H1 (cell line): ENCODE measurements at regions not wholly inside any gene's neighbourhood (a gene's known extent, or its start where the extent isn't known, plus 50 kb on each side); places are given as distances from the start of the nearest gene placed in this dataset.

ENCODE experiments used
- CTCF ChIA-PET: fragments of 300-600 bp; sonication (Branson Sonifier 250); formaldehyde crosslinking; loops from one replicate; lab custom pipeline; 2021; ENCODE audit not compliant: partially characterized antibody; lab: Charles Lee
- POLR2A ChIA-PET: fragments of 300-600 bp; sonication (Branson Sonifier 250); formaldehyde crosslinking; loops from one replicate; lab custom pipeline; 2021; ENCODE audit warnings: inconsistent platforms; ENCODE audit not compliant: partially characterized antibody; lab: Charles Lee
- DNase-seq, 2 experiments: peaks; one replicate each; pipeline versions ENCODE4 v3.0.0 to v3.0.0-alpha.2; 2010 to 2022; ENCODE audit warnings: low spot score in 2 of 2, low read depth in 1 of 2, mixed read lengths in 1 of 2
- FAIRE-seq: peaks from 2 replicates; lab custom pipeline; 2011; peaks lifted over from hg19 to GRCh38; lab: Jason Lieb, UNC
- H2AFZ ChIP-seq: 2 replicates; pipeline ENCODE4 v1.8.1; 2012; ENCODE audit warnings: low read length, inconsistent platforms
- H2AK5ac ChIP-seq: 2 replicates; pipeline ENCODE4 v1.6.1; 2013; ENCODE audit warnings: low read depth, low read length
- H2BK120ac ChIP-seq: replicated peaks from 2 replicates; pipeline ENCODE3; 2013; ENCODE audit warnings: low read depth, low read length, inconsistent platforms
- H2BK12ac ChIP-seq: 2 replicates; pipeline ENCODE4 v1.6.1; 2013; ENCODE audit warnings: low read depth, low read length
- H2BK15ac ChIP-seq: 2 replicates; pipeline ENCODE4 v1.6.1; 2013; ENCODE audit warnings: low read length
- H2BK20ac ChIP-seq: 2 replicates; pipeline ENCODE4 v1.6.1; 2013; ENCODE audit warnings: low read length
- H2BK5ac ChIP-seq: 2 replicates; pipeline ENCODE4 v1.6.1; 2013; ENCODE audit warnings: low read depth, low read length
- H3K14ac ChIP-seq: 2 replicates; pipeline ENCODE4 v1.6.1; 2013; ENCODE audit warnings: inconsistent platforms; ENCODE audit not compliant: insufficient read length
- H3K18ac ChIP-seq: 2 replicates; pipeline ENCODE4 v1.6.1; 2013; ENCODE audit warnings: low read length; ENCODE audit errors: extremely low read depth
- H3K23ac ChIP-seq: 2 replicates; pipeline ENCODE4 v1.6.1; 2013; ENCODE audit warnings: inconsistent platforms; ENCODE audit not compliant: insufficient read length
- H3K23me2 ChIP-seq: 2 replicates; pipeline ENCODE4 v1.6.1; 2013; ENCODE audit warnings: low read depth, low read length
- H3K27ac ChIP-seq: 2 replicates; pipeline ENCODE4 v1.6.1; 2011; ENCODE audit warnings: low read depth, low read length, inconsistent platforms
- H3K27me3 ChIP-seq, 4 experiments: replicated peaks in 1 of 4; 1 replicate in 1 of 4; 2 replicates in 3 of 4; pipeline versions ENCODE4 v1.6.1 to v1.8.1; 2011 to 2013; ENCODE audit warnings: low read length in 3 of 4, mild to moderate bottlenecking in 3 of 4, inconsistent platforms in 2 of 4, mixed read lengths in 2 of 4, moderate library complexity in 1 of 4; ENCODE audit not compliant: control insufficient read depth in 3 of 4, insufficient read depth in 3 of 4; ENCODE audit errors: extremely low read depth in 1 of 4
- H3K36me3 ChIP-seq, 4 experiments: 2 replicates each; pipeline versions ENCODE4 v1.6.1 to v1.8.1; 2011 to 2013; ENCODE audit warnings: mild to moderate bottlenecking in 4 of 4, low read length in 3 of 4, moderate library complexity in 2 of 4, control low read depth in 1 of 4, inconsistent platforms in 1 of 4; ENCODE audit not compliant: insufficient read depth in 4 of 4, control insufficient read depth in 2 of 4
- H3K4ac ChIP-seq: replicated peaks from 2 replicates; pipeline ENCODE3; 2013; ENCODE audit warnings: low read length, low read depth, mixed read lengths, inconsistent platforms; ENCODE audit not compliant: insufficient read length
- H3K4me1 ChIP-seq, 4 experiments: replicated peaks in 1 of 4; 1 replicate in 1 of 4; 2 replicates in 3 of 4; pipeline versions ENCODE4 v1.6.1 to v1.8.1; 2011 to 2013; ENCODE audit warnings: low read length in 3 of 4, inconsistent platforms in 2 of 4, mixed read lengths in 1 of 4; ENCODE audit not compliant: insufficient read depth in 4 of 4, control insufficient read depth in 3 of 4
- H3K4me2 ChIP-seq, 2 experiments: 2 replicates each; pipeline versions ENCODE4 v1.6.1 to v1.8.1; 2011 to 2013; ENCODE audit warnings: low read depth in 2 of 2, low read length in 2 of 2, control low read depth in 1 of 2, inconsistent platforms in 1 of 2, mild to moderate bottlenecking in 1 of 2; ENCODE audit not compliant: insufficient read depth in 1 of 2
- H3K4me3 ChIP-seq, 4 experiments: fragments of 200-600, 300-600 bp in 1 of 4; sonication (generic), shearing (Covaris generic), sonication (Bioruptor Twin) in 1 of 4; 2 replicates each; pipeline versions ENCODE4 v1.5.1 to v1.8.1; 2011 to 2016; ENCODE audit warnings: low read length in 4 of 4, low read depth in 3 of 4, control low read depth in 2 of 4, inconsistent platforms in 2 of 4, mild to moderate bottlenecking in 2 of 4, mixed read lengths in 1 of 4, moderate library complexity in 1 of 4; ENCODE audit not compliant: insufficient read depth in 2 of 4; ENCODE audit errors: extremely low read depth in 1 of 4
- H3K56ac ChIP-seq: replicated peaks from 2 replicates; pipeline ENCODE3; 2013; ENCODE audit warnings: low read depth, mild to moderate bottlenecking, mixed read lengths, low read length, inconsistent platforms; ENCODE audit not compliant: insufficient read length
- H3K79me1 ChIP-seq: 2 replicates; pipeline ENCODE4 v1.6.1; 2013; ENCODE audit warnings: low read depth, low read length, control low read depth
- H3K79me2 ChIP-seq, 2 experiments: 2 replicates each; pipeline versions ENCODE4 v1.6.1 to v1.8.1; 2012 to 2013; ENCODE audit warnings: low read length in 2 of 2, mild to moderate bottlenecking in 2 of 2, inconsistent platforms in 1 of 2; ENCODE audit not compliant: insufficient read depth in 2 of 2, control insufficient read depth in 1 of 2
- H3K9ac ChIP-seq, 4 experiments: replicated peaks in 1 of 4; 1 replicate in 1 of 4; 2 replicates in 3 of 4; pipeline versions ENCODE4 v1.6.1 to v1.8.1; 2011 to 2013; ENCODE audit warnings: low read depth in 3 of 4, low read length in 3 of 4, control low read depth in 2 of 4, mild to moderate bottlenecking in 2 of 4, moderate library complexity in 2 of 4, inconsistent platforms in 1 of 4; ENCODE audit errors: extremely low read depth in 1 of 4
- H3K9me3 ChIP-seq, 2 experiments: 2 replicates each; pipeline versions ENCODE4 v1.6.1 to v1.8.1; 2012 to 2013; ENCODE audit warnings: mild to moderate bottlenecking in 2 of 2, moderate library complexity in 2 of 2, control low read depth in 1 of 2, inconsistent platforms in 1 of 2, low read depth in 1 of 2, low read length in 1 of 2, mixed read lengths in 1 of 2; ENCODE audit not compliant: insufficient read depth in 2 of 2
- H4K20me1 ChIP-seq, 2 experiments: replicated peaks in 1 of 2; 2 replicates each; pipeline versions ENCODE3 to v1.8.1; 2011 to 2013; ENCODE audit warnings: inconsistent platforms in 2 of 2, low read length in 2 of 2, mild to moderate bottlenecking in 1 of 2; ENCODE audit not compliant: insufficient read depth in 2 of 2, control insufficient read depth in 1 of 2
- H4K5ac ChIP-seq: 2 replicates; pipeline ENCODE4 v1.6.1; 2013; ENCODE audit warnings: low read length, low read depth, mixed read lengths, inconsistent platforms; ENCODE audit not compliant: insufficient read length
- H4K8ac ChIP-seq: 2 replicates; pipeline ENCODE4 v1.8.0; 2013; ENCODE audit warnings: mild to moderate bottlenecking, moderate library complexity, low read length, inconsistent platforms; ENCODE audit not compliant: insufficient read depth; ENCODE audit errors: extremely low read depth
- H4K91ac ChIP-seq: replicated peaks from 2 replicates; pipeline ENCODE3; 2013; ENCODE audit warnings: low read length, mixed read lengths, inconsistent platforms; ENCODE audit not compliant: insufficient read length
- WGBS, 2 experiments: shearing (Covaris generic) in 1 of 2; methylation state at CpG; one replicate each; pipeline versions ENCODE4 v1.1.6 to v1.1.7; 2013 to 2015; ENCODE audit warnings: low lambda C conversion rate in 2 of 2, mixed read lengths in 2 of 2, inconsistent platforms in 1 of 2, low coverage in 1 of 2, missing lambda C conversion rate in 1 of 2; ENCODE audit not compliant: insufficient replicate concordance in 2 of 2, insufficient coverage in 1 of 2, insufficient read length in 1 of 2; ENCODE audit errors: extremely low coverage in 1 of 2, missing lambda C conversion rate in 1 of 2; 5-methylcytosine and 5-hydroxymethylcytosine counted together
- TF ChIP-seq, protein P1 (sequence below): fragments of 300-600 bp; sonication (generic); IDR thresholded peaks from 2 replicates; pipeline ENCODE4 v1.7.1; 2012; ENCODE audit warnings: low read length, moderate library complexity, mild to moderate bottlenecking, inconsistent platforms; ENCODE audit not compliant: insufficient replicate concordance

DNA sequence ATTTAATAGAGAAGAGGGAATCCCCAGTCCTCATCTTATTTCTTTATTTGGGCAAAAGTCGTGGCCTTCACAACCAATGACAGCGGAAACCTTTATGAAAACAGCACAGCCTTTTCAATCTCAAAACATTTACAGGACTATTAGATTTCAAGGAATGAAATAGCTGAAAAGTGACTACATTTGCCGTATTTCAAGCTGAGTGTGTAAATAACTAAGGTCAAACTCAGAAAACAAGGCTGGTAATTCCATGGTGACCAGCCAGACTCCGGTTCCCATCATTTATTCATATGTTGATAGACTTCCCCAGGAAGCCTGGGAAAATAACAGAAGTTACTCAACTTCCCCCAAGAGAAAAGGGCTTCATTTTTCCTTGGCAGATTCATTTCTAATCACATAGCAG lies 457.3 kb upstream of the NFE2L3 start:
- Histone ChIP-seq H3K36me3 (no peaks in the 10 kb centered on the region), H3K4ac (no peak overlapping the region), H4K91ac (no peak overlapping the region), H2BK12ac (no peak overlapping the region), H2BK5ac (no peak overlapping the region), H2AFZ (no peak overlapping the region), H3K4me2 (peak overlapping the region; percentile 44 to 45; a peak in 2 of 4 replicates), H2BK20ac (no peak overlapping the region), H4K5ac (no peak overlapping the region), H3K18ac (no peak overlapping the region), H3K56ac (no peak overlapping the region), H3K23ac (no peak overlapping the region), H3K4me3 (peak overlapping the region in 1 of 4 experiments; percentile 13; a peak in 1 of 8 replicates), H3K23me2 (no peaks in the 10 kb centered on the region), H3K27ac (no peak overlapping the region), H2BK15ac (no peak overlapping the region), H2BK120ac (no peak overlapping the region), H3K79me2 (no peaks in the 10 kb centered on the region), H4K20me1 (no peaks in the 10 kb centered on the region), H3K27me3 (no peaks in the 10 kb centered on the region), H2AK5ac (no peak overlapping the region), H3K9me3 (no peaks in the 10 kb centered on the region), H3K79me1 (no peaks in the 10 kb centered on the region), H4K8ac (no peak overlapping the region), H3K4me1 (peaks cover 0 to 9% (median 3%) of the 10 kb centered on the region in 4 experiments; a peak in 4 of 7 replicates), H3K14ac (no peak overlapping the region), H3K9ac (no peak overlapping the region)
- DNase-seq: no peak
- FAIRE-seq: no peak
- CTCF ChIA-PET: no interaction called here
- 43% methylated on average over 4 of the region's 4 CpGs; no CpG with 5 or more reads in 1 of the 2 experiments for WGBS, 2 experiments
- POLR2A ChIA-PET: no interaction called here
- TF ChIP-seq, protein P1, sequence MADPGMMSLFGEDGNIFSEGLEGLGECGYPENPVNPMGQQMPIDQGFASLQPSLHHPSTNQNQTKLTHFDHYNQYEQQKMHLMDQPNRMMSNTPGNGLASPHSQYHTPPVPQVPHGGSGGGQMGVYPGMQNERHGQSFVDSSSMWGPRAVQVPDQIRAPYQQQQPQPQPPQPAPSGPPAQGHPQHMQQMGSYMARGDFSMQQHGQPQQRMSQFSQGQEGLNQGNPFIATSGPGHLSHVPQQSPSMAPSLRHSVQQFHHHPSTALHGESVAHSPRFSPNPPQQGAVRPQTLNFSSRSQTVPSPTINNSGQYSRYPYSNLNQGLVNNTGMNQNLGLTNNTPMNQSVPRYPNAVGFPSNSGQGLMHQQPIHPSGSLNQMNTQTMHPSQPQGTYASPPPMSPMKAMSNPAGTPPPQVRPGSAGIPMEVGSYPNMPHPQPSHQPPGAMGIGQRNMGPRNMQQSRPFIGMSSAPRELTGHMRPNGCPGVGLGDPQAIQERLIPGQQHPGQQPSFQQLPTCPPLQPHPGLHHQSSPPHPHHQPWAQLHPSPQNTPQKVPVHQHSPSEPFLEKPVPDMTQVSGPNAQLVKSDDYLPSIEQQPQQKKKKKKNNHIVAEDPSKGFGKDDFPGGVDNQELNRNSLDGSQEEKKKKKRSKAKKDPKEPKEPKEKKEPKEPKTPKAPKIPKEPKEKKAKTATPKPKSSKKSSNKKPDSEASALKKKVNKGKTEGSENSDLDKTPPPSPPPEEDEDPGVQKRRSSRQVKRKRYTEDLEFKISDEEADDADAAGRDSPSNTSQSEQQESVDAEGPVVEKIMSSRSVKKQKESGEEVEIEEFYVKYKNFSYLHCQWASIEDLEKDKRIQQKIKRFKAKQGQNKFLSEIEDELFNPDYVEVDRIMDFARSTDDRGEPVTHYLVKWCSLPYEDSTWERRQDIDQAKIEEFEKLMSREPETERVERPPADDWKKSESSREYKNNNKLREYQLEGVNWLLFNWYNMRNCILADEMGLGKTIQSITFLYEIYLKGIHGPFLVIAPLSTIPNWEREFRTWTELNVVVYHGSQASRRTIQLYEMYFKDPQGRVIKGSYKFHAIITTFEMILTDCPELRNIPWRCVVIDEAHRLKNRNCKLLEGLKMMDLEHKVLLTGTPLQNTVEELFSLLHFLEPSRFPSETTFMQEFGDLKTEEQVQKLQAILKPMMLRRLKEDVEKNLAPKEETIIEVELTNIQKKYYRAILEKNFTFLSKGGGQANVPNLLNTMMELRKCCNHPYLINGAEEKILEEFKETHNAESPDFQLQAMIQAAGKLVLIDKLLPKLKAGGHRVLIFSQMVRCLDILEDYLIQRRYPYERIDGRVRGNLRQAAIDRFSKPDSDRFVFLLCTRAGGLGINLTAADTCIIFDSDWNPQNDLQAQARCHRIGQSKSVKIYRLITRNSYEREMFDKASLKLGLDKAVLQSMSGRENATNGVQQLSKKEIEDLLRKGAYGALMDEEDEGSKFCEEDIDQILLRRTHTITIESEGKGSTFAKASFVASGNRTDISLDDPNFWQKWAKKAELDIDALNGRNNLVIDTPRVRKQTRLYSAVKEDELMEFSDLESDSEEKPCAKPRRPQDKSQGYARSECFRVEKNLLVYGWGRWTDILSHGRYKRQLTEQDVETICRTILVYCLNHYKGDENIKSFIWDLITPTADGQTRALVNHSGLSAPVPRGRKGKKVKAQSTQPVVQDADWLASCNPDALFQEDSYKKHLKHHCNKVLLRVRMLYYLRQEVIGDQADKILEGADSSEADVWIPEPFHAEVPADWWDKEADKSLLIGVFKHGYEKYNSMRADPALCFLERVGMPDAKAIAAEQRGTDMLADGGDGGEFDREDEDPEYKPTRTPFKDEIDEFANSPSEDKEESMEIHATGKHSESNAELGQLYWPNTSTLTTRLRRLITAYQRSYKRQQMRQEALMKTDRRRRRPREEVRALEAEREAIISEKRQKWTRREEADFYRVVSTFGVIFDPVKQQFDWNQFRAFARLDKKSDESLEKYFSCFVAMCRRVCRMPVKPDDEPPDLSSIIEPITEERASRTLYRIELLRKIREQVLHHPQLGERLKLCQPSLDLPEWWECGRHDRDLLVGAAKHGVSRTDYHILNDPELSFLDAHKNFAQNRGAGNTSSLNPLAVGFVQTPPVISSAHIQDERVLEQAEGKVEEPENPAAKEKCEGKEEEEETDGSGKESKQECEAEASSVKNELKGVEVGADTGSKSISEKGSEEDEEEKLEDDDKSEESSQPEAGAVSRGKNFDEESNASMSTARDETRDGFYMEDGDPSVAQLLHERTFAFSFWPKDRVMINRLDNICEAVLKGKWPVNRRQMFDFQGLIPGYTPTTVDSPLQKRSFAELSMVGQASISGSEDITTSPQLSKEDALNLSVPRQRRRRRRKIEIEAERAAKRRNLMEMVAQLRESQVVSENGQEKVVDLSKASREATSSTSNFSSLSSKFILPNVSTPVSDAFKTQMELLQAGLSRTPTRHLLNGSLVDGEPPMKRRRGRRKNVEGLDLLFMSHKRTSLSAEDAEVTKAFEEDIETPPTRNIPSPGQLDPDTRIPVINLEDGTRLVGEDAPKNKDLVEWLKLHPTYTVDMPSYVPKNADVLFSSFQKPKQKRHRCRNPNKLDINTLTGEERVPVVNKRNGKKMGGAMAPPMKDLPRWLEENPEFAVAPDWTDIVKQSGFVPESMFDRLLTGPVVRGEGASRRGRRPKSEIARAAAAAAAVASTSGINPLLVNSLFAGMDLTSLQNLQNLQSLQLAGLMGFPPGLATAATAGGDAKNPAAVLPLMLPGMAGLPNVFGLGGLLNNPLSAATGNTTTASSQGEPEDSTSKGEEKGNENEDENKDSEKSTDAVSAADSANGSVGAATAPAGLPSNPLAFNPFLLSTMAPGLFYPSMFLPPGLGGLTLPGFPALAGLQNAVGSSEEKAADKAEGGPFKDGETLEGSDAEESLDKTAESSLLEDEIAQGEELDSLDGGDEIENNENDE: no peak
